Activated CD4-positive, alpha-beta memory T cell treated with anti-CD3 and anti-CD28 coated beads, Interleukin-2, amount 10 ng/mL, durations not matched to agents 7 days and 5 days (primary cell): ENCODE measurements at regions not wholly inside any gene's neighbourhood (a gene's known extent, or its start where the extent isn't known, plus 50 kb on each side); places are given as distances from the start of the nearest gene placed in this dataset.

Source experiments
- CTCF ChIA-PET: fragments of 350-600 bp; sonication (Branson Sonifier 250); formaldehyde crosslinking; loops from one replicate; lab custom pipeline; 2021; ENCODE audit warnings: antibody characterized with exemption, inconsistent platforms; lab: Charles Lee
- POLR2A ChIA-PET: fragments of 350-600 bp; sonication (Branson Sonifier 250); formaldehyde crosslinking; loops from one replicate; lab custom pipeline; 2021; ENCODE audit warnings: antibody characterized with exemption; lab: Charles Lee
- DNase-seq: peaks from one replicate; pipeline ENCODE4 v3.0.0-alpha.2; 2020
- H3K27ac Mint-ChIP-seq: one replicate; pipeline ENCODE4 v1.8.0; 2021; ENCODE audit warnings: mild to moderate bottlenecking, mixed read lengths
- H3K27me3 Mint-ChIP-seq: one replicate; pipeline ENCODE4 v1.8.0; 2021; ENCODE audit warnings: mixed read lengths
- H3K36me3 Mint-ChIP-seq: one replicate; pipeline ENCODE4 v1.8.0; 2021; ENCODE audit warnings: low read depth, mixed read lengths
- H3K4me1 Mint-ChIP-seq: one replicate; pipeline ENCODE4 v1.8.0; 2021; ENCODE audit warnings: mixed read lengths
- H3K4me3 Mint-ChIP-seq: one replicate; pipeline ENCODE4 v1.8.0; 2021; ENCODE audit warnings: mild to moderate bottlenecking, mixed read lengths
- H3K9me3 Mint-ChIP-seq: one replicate; pipeline ENCODE4 v1.8.0; 2021; ENCODE audit warnings: mixed read lengths

DNA sequence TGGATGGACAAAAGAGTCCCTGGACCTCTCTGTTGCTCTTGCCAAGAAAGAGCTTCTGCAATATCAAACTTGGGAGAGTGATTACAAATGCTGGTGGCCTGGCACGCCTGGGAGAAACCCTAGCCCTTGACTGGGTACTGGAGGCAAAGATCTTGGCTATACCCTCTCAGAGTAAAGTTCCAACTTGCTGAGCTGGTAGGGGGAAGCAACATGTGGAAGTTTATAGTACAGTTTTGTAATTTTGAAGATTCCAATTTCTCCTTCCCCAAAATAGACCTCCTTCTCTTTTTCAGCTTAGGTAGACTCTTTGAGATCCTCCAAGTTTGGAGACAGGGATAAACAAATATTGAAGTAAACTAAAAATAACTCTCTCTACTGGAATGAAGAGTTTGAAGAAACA is 645.3 kb downstream of the NR4A2 start:
- Mint-ChIP-seq H3K36me3 (no peaks in the 10 kb centered on the region), H3K4me1 (no peaks in the 10 kb centered on the region), H3K4me3 (no peak overlapping the region), H3K27ac (no peak overlapping the region), H3K9me3 (no peaks in the 10 kb centered on the region), H3K27me3 (no peaks in the 10 kb centered on the region)
- DNase-seq: no peak
- CTCF ChIA-PET: no interaction called here
- POLR2A ChIA-PET: no interaction called here

DNA sequence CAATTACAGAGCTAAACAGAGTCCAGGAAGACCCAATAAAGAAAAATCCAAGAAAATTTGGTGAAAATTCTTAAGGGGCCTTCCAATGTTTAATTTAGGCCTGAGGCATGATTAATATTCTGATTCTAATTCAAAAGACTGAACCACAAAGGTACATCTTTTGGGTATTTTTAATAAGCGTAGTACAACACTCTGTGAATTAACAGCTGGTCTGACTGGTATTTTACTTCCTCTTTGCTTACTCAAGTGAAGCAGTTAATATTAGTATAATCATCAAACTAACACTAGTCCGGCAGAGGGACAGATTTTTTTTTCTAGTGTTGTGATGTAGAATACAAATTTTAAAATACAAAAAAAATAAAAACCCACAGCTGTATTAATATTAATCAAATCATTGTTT is 652.9 kb downstream of the NR4A2 start:
- Mint-ChIP-seq H3K9me3 (no peaks in the 10 kb centered on the region), H3K27me3 (no peaks in the 10 kb centered on the region), H3K27ac (no peak overlapping the region), H3K4me1 (no peaks in the 10 kb centered on the region), H3K36me3 (no peaks in the 10 kb centered on the region), H3K4me3 (no peak overlapping the region)
- no peak for DNase-seq
- ChIA-PET POLR2A (no interaction called here), CTCF (no interaction called here)

DNA sequence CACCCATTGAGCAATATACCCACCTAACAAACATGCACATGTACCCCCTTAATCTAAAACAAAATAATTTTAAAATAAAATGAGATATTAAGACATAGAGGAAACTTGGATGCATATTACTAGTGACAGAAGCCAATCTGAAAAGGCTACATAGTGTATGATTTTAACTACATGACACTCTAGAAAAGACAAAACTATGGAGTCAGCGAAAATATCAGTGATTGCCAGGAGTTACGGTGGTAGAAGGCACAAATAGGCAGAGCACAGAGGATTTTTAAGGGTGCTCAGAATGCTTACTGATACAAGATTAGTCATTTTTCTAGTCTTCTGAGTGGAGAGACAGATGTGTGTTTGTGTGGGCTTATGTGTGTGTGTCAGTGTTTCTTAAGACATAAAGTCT is 656.6 kb downstream of the NR4A2 start:
- Mint-ChIP-seq H3K4me3 (no peak overlapping the region), H3K27me3 (no peaks in the 10 kb centered on the region), H3K36me3 (no peaks in the 10 kb centered on the region), H3K4me1 (no peaks in the 10 kb centered on the region), H3K27ac (no peak overlapping the region), H3K9me3 (no peaks in the 10 kb centered on the region)
- CTCF ChIA-PET: no interaction called here
- DNase-seq: no peak
- POLR2A ChIA-PET: no interaction called here

DNA sequence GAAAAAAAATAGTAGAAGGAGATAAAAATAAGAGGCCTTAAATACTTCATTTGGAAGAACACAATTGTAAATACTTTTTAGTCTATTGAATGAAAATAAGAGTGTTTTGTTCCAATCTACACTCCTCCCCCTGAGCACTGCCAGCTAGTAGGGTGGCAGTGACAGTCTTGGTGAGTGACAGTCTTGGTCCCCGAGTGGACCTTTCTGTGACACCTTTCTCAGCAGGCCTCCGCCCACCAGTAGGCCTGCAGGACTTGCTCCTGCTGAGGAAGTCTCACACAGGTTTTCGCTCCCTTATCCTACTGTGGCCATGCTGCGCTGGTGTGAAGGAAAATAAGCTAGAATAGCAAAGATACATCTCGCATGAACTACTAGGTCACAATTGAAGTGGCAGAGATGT is 666.8 kb downstream of the NR4A2 start:
- Mint-ChIP-seq H3K27ac (no peak overlapping the region), H3K36me3 (no peaks in the 10 kb centered on the region), H3K9me3 (no peaks in the 10 kb centered on the region), H3K4me3 (no peak overlapping the region), H3K27me3 (no peaks in the 10 kb centered on the region), H3K4me1 (no peaks in the 10 kb centered on the region)
- POLR2A ChIA-PET: no interaction called here
- CTCF ChIA-PET: no interaction called here
- no peak for DNase-seq

DNA sequence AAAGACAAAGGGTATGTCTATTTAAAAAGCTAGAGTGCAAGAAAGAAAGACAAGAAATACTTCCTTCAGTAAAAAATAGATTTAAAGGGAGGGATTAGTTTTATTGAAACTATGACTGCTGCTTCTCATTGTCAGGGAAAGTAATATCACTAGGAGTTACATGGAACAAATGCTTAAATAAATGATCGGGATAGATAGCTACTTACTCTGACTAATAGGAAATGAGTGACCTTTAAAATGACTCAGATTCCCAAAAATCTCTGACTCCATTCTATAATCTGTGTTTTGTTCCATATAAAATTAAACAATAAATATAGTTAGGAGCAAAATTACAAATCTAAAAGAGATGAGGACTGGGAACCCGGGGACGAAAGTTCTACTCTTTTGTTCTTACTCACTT is 669.3 kb downstream of the NR4A2 start:
- ChIA-PET POLR2A (no interaction called here), CTCF (no interaction called here)
- Mint-ChIP-seq H3K4me1 (no peaks in the 10 kb centered on the region), H3K9me3 (no peaks in the 10 kb centered on the region), H3K27ac (no peak overlapping the region), H3K4me3 (no peak overlapping the region), H3K36me3 (no peaks in the 10 kb centered on the region), H3K27me3 (no peaks in the 10 kb centered on the region)
- no peak for DNase-seq

DNA sequence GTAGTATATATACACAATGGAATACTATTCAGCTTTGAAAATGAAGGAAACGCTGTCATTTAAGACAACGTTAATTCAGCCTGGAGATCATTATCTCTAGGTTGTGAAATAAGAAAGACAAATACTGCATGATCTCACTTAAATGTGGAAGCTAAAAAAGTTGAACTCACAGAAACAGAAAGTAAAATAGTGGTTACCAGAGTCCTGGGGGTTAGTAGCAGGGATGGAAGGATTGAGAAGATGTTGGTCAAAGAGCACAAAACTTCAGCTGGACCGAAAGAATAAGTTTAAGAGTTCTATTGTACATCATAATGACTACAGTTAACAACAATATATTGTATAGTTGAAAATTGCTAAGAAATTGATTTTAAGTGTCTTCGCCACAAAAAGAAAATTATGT is 670.3 kb downstream of the NR4A2 start:
- POLR2A ChIA-PET: no interaction called here
- no peaks in the 10 kb centered on the region for H3K4me1 Mint-ChIP-seq
- H3K27ac Mint-ChIP-seq: no peak overlapping the region
- CTCF ChIA-PET: no interaction called here
- no peaks in the 10 kb centered on the region for H3K36me3 Mint-ChIP-seq
- H3K4me3 Mint-ChIP-seq: no peak overlapping the region
- H3K9me3 Mint-ChIP-seq: no peaks in the 10 kb centered on the region
- DNase-seq: no peak
- H3K27me3 Mint-ChIP-seq: no peaks in the 10 kb centered on the region

DNA sequence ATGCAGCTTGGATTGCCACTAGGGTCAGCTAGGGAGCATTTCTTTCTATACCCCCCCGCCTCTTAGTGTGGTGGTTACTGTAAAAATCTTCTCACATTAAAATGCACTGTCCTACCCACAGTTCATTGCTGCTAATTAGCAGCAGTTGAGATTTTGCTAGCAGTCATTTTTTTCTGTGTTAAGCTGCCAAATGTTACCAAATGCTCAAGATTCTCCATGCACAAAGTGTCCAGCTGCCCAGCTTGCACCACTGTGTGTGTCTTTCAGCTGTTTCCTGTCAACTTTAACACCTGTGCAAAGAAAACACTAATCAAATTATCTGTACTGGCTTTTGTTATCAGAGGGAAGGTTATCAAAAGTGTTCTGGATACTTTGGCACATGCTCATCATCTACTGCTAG is 679.3 kb downstream of the NR4A2 start:
- Mint-ChIP-seq H3K36me3 (no peaks in the 10 kb centered on the region), H3K4me3 (no peak overlapping the region), H3K27me3 (no peaks in the 10 kb centered on the region), H3K4me1 (no peaks in the 10 kb centered on the region), H3K9me3 (no peaks in the 10 kb centered on the region), H3K27ac (no peak overlapping the region)
- ChIA-PET CTCF (no interaction called here), POLR2A (no interaction called here)
- no peak for DNase-seq

DNA sequence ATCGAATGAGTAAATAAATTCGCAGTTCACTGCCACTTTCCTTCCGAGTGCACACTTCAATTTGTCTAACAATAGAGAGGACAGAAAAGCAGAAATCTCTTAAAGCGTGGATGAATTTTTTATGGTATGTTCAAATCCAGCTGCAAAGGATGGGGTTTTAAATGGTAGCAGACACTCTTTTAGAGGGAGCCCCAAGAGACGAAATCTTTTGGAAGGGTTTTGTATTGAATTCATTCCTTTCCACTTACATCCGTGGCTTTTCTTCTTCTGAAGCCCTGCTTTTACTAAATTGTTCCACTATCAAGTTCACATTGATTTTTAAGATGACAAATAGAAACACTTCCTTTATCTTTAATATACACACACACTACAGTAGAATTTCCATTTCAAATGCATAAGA is 680.7 kb downstream of the NR4A2 start:
- Mint-ChIP-seq H3K27ac (no peak overlapping the region), H3K27me3 (no peaks in the 10 kb centered on the region), H3K36me3 (no peaks in the 10 kb centered on the region), H3K9me3 (no peaks in the 10 kb centered on the region), H3K4me3 (no peak overlapping the region), H3K4me1 (no peaks in the 10 kb centered on the region)
- ChIA-PET CTCF (no interaction called here), POLR2A (no interaction called here)
- DNase-seq: no peak

DNA sequence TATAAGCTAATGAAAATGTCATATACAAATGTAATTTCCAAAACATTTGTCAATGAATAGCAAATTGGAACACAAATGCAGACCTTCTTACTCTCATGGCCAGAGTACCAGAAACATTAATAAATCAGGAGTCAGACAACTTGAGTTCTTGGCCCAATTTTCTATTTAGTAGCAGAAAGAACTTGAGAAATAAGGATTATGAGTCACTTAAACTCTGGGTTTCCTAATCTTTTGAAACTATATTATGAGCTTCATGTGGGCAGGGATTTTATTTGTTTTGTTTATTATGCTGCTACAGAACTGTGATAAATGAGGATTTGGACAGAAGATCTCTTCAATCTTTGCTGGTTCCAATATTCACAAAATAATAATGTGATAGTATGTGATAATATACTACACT is 686.7 kb downstream of the NR4A2 start:
- CTCF ChIA-PET: no interaction called here

DNA sequence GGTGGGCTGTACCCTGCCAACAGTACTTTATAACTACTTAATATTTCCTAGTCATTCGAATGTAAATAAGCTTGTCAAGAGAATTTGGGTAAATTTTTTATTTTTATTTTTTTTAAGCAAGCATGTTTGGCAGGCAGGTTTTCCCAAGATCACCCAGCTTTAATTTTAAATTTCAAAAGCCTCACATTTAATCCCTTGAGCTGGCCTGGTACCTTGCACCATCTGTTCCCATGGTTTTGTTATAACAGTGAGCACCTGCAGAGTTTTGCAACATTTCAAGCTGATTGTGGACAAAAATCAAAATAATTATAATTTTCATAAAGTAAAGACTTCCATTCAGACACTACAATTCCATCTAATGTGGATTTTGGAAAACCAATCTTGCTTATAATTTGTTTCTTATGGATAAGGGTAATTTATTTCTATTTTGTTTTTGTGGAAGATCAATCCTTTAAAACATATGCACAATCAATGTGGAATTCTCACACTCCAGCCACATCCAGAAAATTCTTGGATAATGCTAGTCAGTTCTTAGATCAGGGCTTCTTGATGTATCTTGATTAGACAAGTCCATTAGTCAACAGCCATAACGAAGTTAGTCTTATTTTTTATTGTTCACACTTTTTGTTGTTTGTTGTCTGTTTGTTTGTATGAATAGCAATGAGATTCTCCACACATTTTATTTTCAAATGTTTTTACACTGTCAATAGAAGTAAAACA is 689.3 kb downstream of the NR4A2 start:
- no peak overlapping the region for H3K4me3 Mint-ChIP-seq
- POLR2A ChIA-PET: no interaction called here

More for the DNA sequence above, 686.7 kb downstream of the NR4A2 start:
- POLR2A ChIA-PET: no interaction called here
- DNase-seq: no peak
- H3K27ac Mint-ChIP-seq: no peak overlapping the region
- no peaks in the 10 kb centered on the region for H3K4me1 Mint-ChIP-seq
- H3K27me3 Mint-ChIP-seq: no peaks in the 10 kb centered on the region
- H3K36me3 Mint-ChIP-seq: no peaks in the 10 kb centered on the region
- H3K4me3 Mint-ChIP-seq: no peak overlapping the region
- peaks cover 2% of the 10 kb centered on the region for H3K9me3 Mint-ChIP-seq

DNA sequence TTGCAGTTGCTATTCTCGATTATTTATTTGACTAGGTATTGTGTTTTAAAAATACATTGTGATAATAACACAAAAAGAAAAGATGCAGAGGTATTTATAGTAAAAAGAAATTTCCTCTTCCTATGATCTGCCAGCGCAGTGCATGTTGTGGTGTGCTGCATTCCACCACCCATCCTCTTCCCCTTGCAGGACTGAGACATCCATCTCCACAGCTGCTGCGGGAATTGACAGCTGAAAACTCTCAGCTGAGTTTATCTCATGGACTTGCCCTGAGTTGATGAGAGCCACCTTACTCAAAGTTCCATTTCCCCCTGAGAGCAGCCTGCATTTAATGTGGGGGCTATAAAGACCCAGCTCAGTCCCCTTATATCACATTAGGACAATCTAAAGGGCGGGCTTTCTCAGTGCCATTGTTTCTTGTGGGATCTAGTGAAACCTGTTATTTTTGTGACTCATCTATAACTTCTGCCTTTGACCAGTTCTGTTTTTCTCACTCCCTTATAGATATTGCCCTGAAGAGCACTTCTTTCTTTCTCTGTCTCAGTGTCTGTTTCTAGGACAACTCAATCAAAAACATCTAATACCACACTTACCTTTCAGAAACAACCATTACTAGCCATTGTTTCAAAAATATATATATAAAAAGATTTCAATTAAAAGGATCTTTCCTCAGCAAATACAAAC is 698.5 kb downstream of the NR4A2 start:
- no peaks in the 10 kb centered on the region for H3K27me3 Mint-ChIP-seq
- H3K4me1 Mint-ChIP-seq: no peaks in the 10 kb centered on the region
- CTCF ChIA-PET: no interaction called here
- no peak overlapping the region for H3K27ac Mint-ChIP-seq
- POLR2A ChIA-PET: no interaction called here
- no peak for DNase-seq
- no peaks in the 10 kb centered on the region for H3K9me3 Mint-ChIP-seq
- no peaks in the 10 kb centered on the region for H3K36me3 Mint-ChIP-seq
- no peak overlapping the region for H3K4me3 Mint-ChIP-seq

More for the DNA sequence above, 689.3 kb downstream of the NR4A2 start:
- no peak for DNase-seq
- no peaks in the 10 kb centered on the region for H3K4me1 Mint-ChIP-seq
- peaks cover 2% of the 10 kb centered on the region for H3K9me3 Mint-ChIP-seq
- H3K27me3 Mint-ChIP-seq: no peaks in the 10 kb centered on the region
- no peaks in the 10 kb centered on the region for H3K36me3 Mint-ChIP-seq
- H3K27ac Mint-ChIP-seq: no peak overlapping the region
- CTCF ChIA-PET: no interaction called here

DNA sequence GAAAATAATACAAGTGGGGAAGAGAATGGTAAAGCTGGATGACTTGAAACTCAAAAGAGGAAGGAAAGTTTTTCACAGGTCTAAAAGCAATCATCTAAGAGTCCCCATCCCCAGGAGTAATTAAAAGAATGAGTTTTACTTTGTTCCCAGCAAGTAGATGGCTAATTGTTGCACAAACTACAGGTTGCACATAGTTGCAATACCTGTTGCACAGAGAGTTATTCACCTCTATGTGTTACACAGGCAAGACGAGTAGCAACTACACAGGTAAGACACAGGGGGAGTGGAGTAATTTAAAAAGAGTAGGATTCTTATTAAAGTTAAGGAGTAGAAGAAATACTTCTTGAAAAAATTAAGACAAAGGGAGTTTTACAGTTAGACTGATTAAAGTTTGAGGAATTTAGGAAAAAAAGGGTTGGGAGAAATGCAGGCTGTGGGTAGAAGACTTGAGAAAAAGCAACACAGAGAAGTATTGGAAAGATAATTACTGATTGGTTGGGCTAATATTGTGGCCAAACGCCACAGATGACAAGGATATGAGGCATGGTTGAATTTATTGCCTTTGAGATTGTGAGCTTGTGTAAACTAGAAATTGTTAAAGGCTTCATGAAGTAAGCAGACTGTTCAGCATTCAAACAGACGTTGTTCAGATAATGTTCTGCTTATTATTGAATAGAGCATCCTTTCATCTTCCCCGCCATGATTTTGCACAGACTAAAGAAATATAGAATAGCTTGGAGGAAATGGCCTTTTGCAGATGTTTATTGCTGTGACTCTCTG is 699.3 kb downstream of the NR4A2 start:
- no peaks in the 10 kb centered on the region for H3K27me3 Mint-ChIP-seq
- DNase-seq: no peak
- CTCF ChIA-PET: no interaction called here
- H3K27ac Mint-ChIP-seq: no peak overlapping the region
- H3K4me3 Mint-ChIP-seq: no peak overlapping the region
- no peaks in the 10 kb centered on the region for H3K36me3 Mint-ChIP-seq
- peaks cover 3% of the 10 kb centered on the region for H3K9me3 Mint-ChIP-seq
- POLR2A ChIA-PET: no interaction called here
- H3K4me1 Mint-ChIP-seq: no peaks in the 10 kb centered on the region

DNA sequence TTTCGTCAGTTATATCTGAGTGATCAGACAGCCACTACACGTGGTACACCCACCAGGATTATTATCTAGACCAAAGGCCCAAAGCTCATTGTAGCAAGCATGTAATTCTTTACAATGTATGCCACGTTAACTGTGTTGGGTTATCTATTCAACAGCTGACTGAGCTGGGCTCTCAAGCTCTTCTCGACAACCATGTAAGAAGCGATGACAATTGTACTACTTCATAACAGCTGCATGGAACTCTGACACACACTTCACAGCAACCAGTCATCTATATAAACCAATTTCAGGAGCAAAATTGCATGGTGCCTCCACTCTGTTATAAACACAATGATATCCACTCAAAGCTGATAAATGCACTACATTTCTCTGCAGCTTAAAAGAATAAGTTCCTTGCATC is 701.8 kb downstream of the NR4A2 start:
- no peaks in the 10 kb centered on the region for H3K27me3 Mint-ChIP-seq
- ChIA-PET CTCF (no interaction called here), POLR2A (no interaction called here)
- H3K9me3 Mint-ChIP-seq: peaks cover 3% of the 10 kb centered on the region
- H3K4me3 Mint-ChIP-seq: no peak overlapping the region
- H3K27ac Mint-ChIP-seq: no peak overlapping the region
- H3K4me1 Mint-ChIP-seq: no peaks in the 10 kb centered on the region
- no peak for DNase-seq
- no peaks in the 10 kb centered on the region for H3K36me3 Mint-ChIP-seq
